ENCODE measurements at regions not wholly inside any gene's neighbourhood (a gene's known extent, or its start where the extent isn't known, plus 50 kb on each side); places are given as distances from the start of the nearest gene placed in this dataset.

DNA sequence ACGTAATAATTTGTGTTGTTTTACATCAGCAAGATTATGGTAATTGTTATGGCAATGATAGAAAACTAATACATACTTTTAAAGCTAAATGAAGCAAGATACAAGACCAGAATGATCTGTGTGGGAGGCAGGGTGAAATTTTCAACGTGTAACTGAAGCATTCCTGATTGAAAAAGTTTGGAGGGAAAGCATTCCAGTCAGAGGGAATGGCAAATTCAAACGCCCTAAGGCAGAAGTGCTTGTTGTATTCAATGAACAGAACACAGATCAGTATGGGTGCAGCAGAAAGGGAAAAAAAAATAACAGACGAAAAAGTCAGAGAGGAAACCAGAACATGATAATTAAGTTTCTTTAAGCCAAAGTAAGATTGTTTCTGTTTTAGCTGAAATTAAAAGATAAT is 928.5 kb upstream of the SLITRK1 start:
- TF ChIP-seq POLR2A (IDR thresholded peaks at IDR 0.05) = no peak
- TF ChIP-seq, protein P1, sequence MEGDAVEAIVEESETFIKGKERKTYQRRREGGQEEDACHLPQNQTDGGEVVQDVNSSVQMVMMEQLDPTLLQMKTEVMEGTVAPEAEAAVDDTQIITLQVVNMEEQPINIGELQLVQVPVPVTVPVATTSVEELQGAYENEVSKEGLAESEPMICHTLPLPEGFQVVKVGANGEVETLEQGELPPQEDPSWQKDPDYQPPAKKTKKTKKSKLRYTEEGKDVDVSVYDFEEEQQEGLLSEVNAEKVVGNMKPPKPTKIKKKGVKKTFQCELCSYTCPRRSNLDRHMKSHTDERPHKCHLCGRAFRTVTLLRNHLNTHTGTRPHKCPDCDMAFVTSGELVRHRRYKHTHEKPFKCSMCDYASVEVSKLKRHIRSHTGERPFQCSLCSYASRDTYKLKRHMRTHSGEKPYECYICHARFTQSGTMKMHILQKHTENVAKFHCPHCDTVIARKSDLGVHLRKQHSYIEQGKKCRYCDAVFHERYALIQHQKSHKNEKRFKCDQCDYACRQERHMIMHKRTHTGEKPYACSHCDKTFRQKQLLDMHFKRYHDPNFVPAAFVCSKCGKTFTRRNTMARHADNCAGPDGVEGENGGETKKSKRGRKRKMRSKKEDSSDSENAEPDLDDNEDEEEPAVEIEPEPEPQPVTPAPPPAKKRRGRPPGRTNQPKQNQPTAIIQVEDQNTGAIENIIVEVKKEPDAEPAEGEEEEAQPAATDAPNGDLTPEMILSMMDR (IDR thresholded peaks at IDR 0.05) = no peak
